H9 (cell line): ENCODE measurements at regions not wholly inside any gene's neighbourhood (a gene's known extent, or its start where the extent isn't known, plus 50 kb on each side); places are given as distances from the start of the nearest gene placed in this dataset.

Experiments used
- DNase-seq: peaks from one replicate; pipeline ENCODE4 v3.0.0-alpha.2; 2017
- H2AFZ ChIP-seq: one replicate; pipeline ENCODE4 v1.6.1; 2013; ENCODE audit warnings: mild to moderate bottlenecking, low read length, control low read depth, moderate library complexity
- H2AK5ac ChIP-seq: 2 replicates; pipeline ENCODE4 v1.6.1; 2013; ENCODE audit warnings: low read length, control low read depth, mixed read lengths; ENCODE audit not compliant: insufficient read length
- H2BK120ac ChIP-seq: one replicate; pipeline ENCODE4 v1.6.1; 2013; ENCODE audit warnings: low read depth, mild to moderate bottlenecking, low read length, control low read depth, inconsistent platforms; ENCODE audit not compliant: poor library complexity, severe bottlenecking
- H2BK12ac ChIP-seq: 2 replicates; pipeline ENCODE4 v1.6.1; 2013; ENCODE audit warnings: low read length, control low read depth, mixed read lengths, low read depth; ENCODE audit not compliant: insufficient read length
- H2BK15ac ChIP-seq: 2 replicates; pipeline ENCODE4 v1.6.1; 2013; ENCODE audit warnings: low read depth, low read length, control low read depth
- H2BK20ac ChIP-seq: one replicate; pipeline ENCODE4 v1.6.1; 2013; ENCODE audit warnings: low read depth, mild to moderate bottlenecking, low read length, control low read depth, inconsistent platforms; ENCODE audit not compliant: poor library complexity, severe bottlenecking
- H2BK5ac ChIP-seq: 2 replicates; pipeline ENCODE4 v1.6.1; 2013; ENCODE audit warnings: low read length, control low read depth, mixed read lengths; ENCODE audit not compliant: insufficient read length
- H3K14ac ChIP-seq: 2 replicates; pipeline ENCODE4 v1.6.1; 2013; ENCODE audit warnings: low read length, control low read depth; ENCODE audit not compliant: insufficient read depth
- H3K18ac ChIP-seq: 2 replicates; pipeline ENCODE4 v1.6.1; 2013; ENCODE audit warnings: low read depth, mild to moderate bottlenecking, mixed read lengths, low read length, control low read depth; ENCODE audit not compliant: insufficient read length
- H3K23ac ChIP-seq: 2 replicates; pipeline ENCODE4 v1.6.1; 2013; ENCODE audit warnings: low read length, control low read depth, mixed read lengths, low read depth; ENCODE audit not compliant: insufficient read length
- H3K23me2 ChIP-seq: 2 replicates; pipeline ENCODE4 v1.6.1; 2013; ENCODE audit warnings: low read depth, mild to moderate bottlenecking, mixed read lengths, low read length, control low read depth; ENCODE audit not compliant: insufficient read length, poor library complexity, severe bottlenecking
- H3K27ac ChIP-seq: 2 replicates; pipeline ENCODE4 v1.5.1; 2013; ENCODE audit warnings: low read length, control low read depth, mixed read lengths, low read depth; ENCODE audit not compliant: insufficient read length
- H3K27me3 ChIP-seq: 2 replicates; pipeline ENCODE4 v1.6.1; 2013; ENCODE audit warnings: low read length, control low read depth, inconsistent platforms; ENCODE audit not compliant: insufficient read depth
- H3K4ac ChIP-seq: 2 replicates; pipeline ENCODE4 v1.6.1; 2013; ENCODE audit warnings: low read depth, mild to moderate bottlenecking, control low read depth, inconsistent platforms, low read length, moderate library complexity
- H3K4me1 ChIP-seq: 2 replicates; pipeline ENCODE4 v1.6.1; 2013; ENCODE audit warnings: low read length, control low read depth, inconsistent platforms; ENCODE audit not compliant: insufficient read depth
- H3K4me2 ChIP-seq: 2 replicates; pipeline ENCODE4 v1.6.1; 2013; ENCODE audit warnings: low read length, control low read depth, mixed read lengths; ENCODE audit not compliant: insufficient read length, insufficient read depth
- H3K56ac ChIP-seq: 2 replicates; pipeline ENCODE4 v1.6.1; 2013; ENCODE audit warnings: low read depth, mild to moderate bottlenecking, mixed read lengths, low read length, control low read depth; ENCODE audit not compliant: insufficient read length
- H3K79me1 ChIP-seq: 2 replicates; pipeline ENCODE4 v1.6.1; 2013; ENCODE audit warnings: low read depth, mild to moderate bottlenecking, moderate library complexity, low read length, control low read depth, inconsistent platforms; ENCODE audit not compliant: insufficient read depth, poor library complexity, severe bottlenecking
- H3K79me2 ChIP-seq: 2 replicates; pipeline ENCODE4 v1.6.1; 2013; ENCODE audit warnings: low read length, control low read depth, inconsistent platforms; ENCODE audit not compliant: insufficient read depth
- H3K9ac ChIP-seq: 2 replicates; pipeline ENCODE4 v1.6.1; 2013; ENCODE audit warnings: low read length, control low read depth, mixed read lengths; ENCODE audit not compliant: insufficient read length; ENCODE audit errors: extremely low read depth
- H3K9me3 ChIP-seq: one replicate; pipeline ENCODE4 v1.6.1; 2013; ENCODE audit warnings: low read depth, low read length, inconsistent platforms; ENCODE audit not compliant: control insufficient read depth
- H3T11ph ChIP-seq: one replicate; pipeline ENCODE4 v1.6.1; 2013; ENCODE audit warnings: mild to moderate bottlenecking, low read length, control low read depth, inconsistent platforms
- H4K20me1 ChIP-seq: one replicate; pipeline ENCODE4 v1.6.1; 2013; ENCODE audit not compliant: control insufficient read depth, insufficient read length, insufficient read depth
- H4K5ac ChIP-seq: 2 replicates; pipeline ENCODE4 v1.6.1; 2013; ENCODE audit warnings: low read depth, mild to moderate bottlenecking, mixed read lengths, low read length, control low read depth; ENCODE audit not compliant: insufficient read length
- H4K8ac ChIP-seq: replicated peaks from 2 replicates; pipeline ENCODE4 v1.6.1; 2013; ENCODE audit warnings: low read length, control low read depth, mixed read lengths, low read depth; ENCODE audit not compliant: insufficient read length
- H4K91ac ChIP-seq: 2 replicates; pipeline ENCODE4 v1.6.1; 2013; ENCODE audit warnings: low read depth, mild to moderate bottlenecking, moderate library complexity, mixed read lengths, low read length, control low read depth; ENCODE audit not compliant: insufficient read length
- H3K27ac Mint-ChIP-seq, 3 experiments: 2 replicates in 2 of 3; 3 replicates in 1 of 3; pipeline ENCODE4 v1.8.0; 2020 to 2021; ENCODE audit warnings: mixed read lengths in 3 of 3, mild to moderate bottlenecking in 1 of 3, moderate library complexity in 1 of 3
- H3K27me3 Mint-ChIP-seq: 2 replicates; pipeline ENCODE4 v1.8.0; 2021; ENCODE audit warnings: low read depth, mild to moderate bottlenecking, moderate library complexity, mixed read lengths
- H3K36me3 Mint-ChIP-seq, 3 experiments: 2 replicates in 2 of 3; 3 replicates in 1 of 3; pipeline ENCODE4 v1.8.0; 2020 to 2021; ENCODE audit warnings: low read depth in 3 of 3, mixed read lengths in 3 of 3; ENCODE audit not compliant: insufficient read depth in 1 of 3
- H3K4me1 Mint-ChIP-seq, 2 experiments: 2 replicates each; pipeline ENCODE4 v1.8.0; 2020; ENCODE audit warnings: mixed read lengths in 2 of 2
- H3K4me3 Mint-ChIP-seq, 2 experiments: 2 replicates in 1 of 2; 3 replicates in 1 of 2; pipeline ENCODE4 v1.8.0; 2020 to 2021; ENCODE audit warnings: mild to moderate bottlenecking in 2 of 2, mixed read lengths in 2 of 2, moderate library complexity in 1 of 2
- H3K9me3 Mint-ChIP-seq, 2 experiments: 2 replicates in 1 of 2; 3 replicates in 1 of 2; pipeline ENCODE4 v1.8.0; 2020; ENCODE audit warnings: mild to moderate bottlenecking in 2 of 2, mixed read lengths in 2 of 2, moderate library complexity in 1 of 2
- CTCF ChIP-seq: fragments of 200-600 bp; sonication (generic); conservative IDR thresholded peaks from 3 replicates; pipeline ENCODE4 v1.8.0; 2021; ENCODE audit warnings: antibody characterized with exemption, mild to moderate bottlenecking
- WGBS: extraction: QIAGEN DNeasy Blood & Tissue Kit; methylation state at CpG from one replicate; pipeline ENCODE4 v1.1.7; 2013; ENCODE audit warnings: missing lambda C conversion rate, low lambda C conversion rate, mixed read lengths; ENCODE audit not compliant: insufficient read length; ENCODE audit errors: extremely low coverage; 5-methylcytosine and 5-hydroxymethylcytosine counted together

- Mint-ChIP-seq H3K4me1 (peaks cover 10 to 11% of the 10 kb centered on the region in 2 experiments), H3K27ac (no peak overlapping the region), H3K9me3 (peaks cover 16 to 31% of the 10 kb centered on the region in 2 experiments; a peak in 4 of 5 replicates), H3K36me3 (peaks cover 2 to 20% (median 4%) of the 10 kb centered on the region in 3 experiments; a peak in 5 of 7 replicates), H3K4me3 (no peak overlapping the region), H3K27me3 (peaks cover 8% of the 10 kb centered on the region)
- Histone ChIP-seq H2BK15ac (no peak overlapping the region), H2BK120ac (no peak overlapping the region), H4K8ac (no peak overlapping the region), H3K27me3 (no peaks in the 10 kb centered on the region), H3K79me2 (no peaks in the 10 kb centered on the region), H4K91ac (no peak overlapping the region), H3K56ac (no peak overlapping the region), H3K4me1 (no peaks in the 10 kb centered on the region), H2AK5ac (no peak overlapping the region), H3K4ac (no peak overlapping the region), H2BK20ac (no peak overlapping the region), H3K23me2 (no peaks in the 10 kb centered on the region), H3K18ac (no peak overlapping the region), H3K23ac (no peak overlapping the region), H3K9ac (no peak overlapping the region), H4K20me1 (no peaks in the 10 kb centered on the region), H2BK12ac (no peak overlapping the region), H3K14ac (no peak overlapping the region), H3K27ac (no peak overlapping the region), H4K5ac (no peak overlapping the region), H3T11ph (no peak overlapping the region), H2AFZ (no peak overlapping the region), H3K79me1 (no peaks in the 10 kb centered on the region), H3K9me3 (peaks cover 10% of the 10 kb centered on the region), H2BK5ac (no peak overlapping the region), H3K4me2 (no peak overlapping the region)
- TF ChIP-seq CTCF = no peak
- DNase-seq = no peak
- no CpG with 5 or more reads among the region's 2 CpGs for WGBS
These were observed 902.7 kb downstream of the BCL11B start for GRCh38 chr14:98369344-98369743.
